Liver (tissue), 3 donors: ENCODE measurements at regions not wholly inside any gene's neighbourhood (a gene's known extent, or its start where the extent isn't known, plus 50 kb on each side); places are given as distances from the start of the nearest gene placed in this dataset.
A peak's percentile ranks its signal among the peaks of the same experiment; 100 is the strongest.

Source experiments
- CTCF ChIP-seq: fragments of 150-350 bp; IDR thresholded peaks from 2 replicates; pipeline ENCODE4 v1.5.1; 2017; ENCODE audit warnings: improper control_type of control experiment, low read depth, low read length; ENCODE audit not compliant: missing input control
- EGR1 ChIP-seq, 2 donors: IDR thresholded peaks; 2 replicates each; pipeline ENCODE4 v1.6.1; 2016 to 2018; ENCODE audit warnings: antibody characterized with exemption in 2 of 2, low read depth in 2 of 2
- FOXA1 ChIP-seq: IDR thresholded peaks from 2 replicates; pipeline ENCODE4 v1.6.1; 2016; ENCODE audit warnings: antibody characterized with exemption
- GABPA ChIP-seq, 2 donors: IDR thresholded peaks in 1 of 2; conservative IDR thresholded peaks in 1 of 2; 2 replicates each; pipeline ENCODE4 v1.6.1; 2016; ENCODE audit warnings: antibody characterized with exemption in 2 of 2, mild to moderate bottlenecking in 1 of 2, moderate library complexity in 1 of 2
- HNF4G ChIP-seq: IDR thresholded peaks from 2 replicates; pipeline ENCODE4 v1.6.1; 2016; ENCODE audit warnings: antibody characterized with exemption
- RAD21 ChIP-seq, 2 donors: IDR thresholded peaks; 2 replicates each; pipeline ENCODE4 v1.6.1; 2016; ENCODE audit warnings: antibody characterized with exemption in 2 of 2, mild to moderate bottlenecking in 2 of 2
- REST ChIP-seq: IDR thresholded peaks from 2 replicates; pipeline ENCODE4 v1.6.1; 2016; ENCODE audit warnings: antibody characterized with exemption, mild to moderate bottlenecking
- RXRA ChIP-seq, 2 donors: IDR thresholded peaks; 2 replicates each; pipeline ENCODE4 v1.6.1; 2017 to 2018; ENCODE audit warnings: antibody characterized with exemption in 2 of 2, mild to moderate bottlenecking in 1 of 2
- SP1 ChIP-seq: IDR thresholded peaks from 2 replicates; pipeline ENCODE4 v1.6.1; 2018; ENCODE audit warnings: antibody characterized with exemption, mild to moderate bottlenecking
- YY1 ChIP-seq: IDR thresholded peaks from 2 replicates; pipeline ENCODE4 v1.6.1; 2016; ENCODE audit warnings: antibody characterized with exemption, mild to moderate bottlenecking
- ZBTB33 ChIP-seq: IDR thresholded peaks from 2 replicates; pipeline ENCODE4 v1.6.1; 2016; ENCODE audit warnings: antibody characterized with exemption
- TF ChIP-seq, protein P1 (sequence below): IDR thresholded peaks from 2 replicates; pipeline ENCODE4 v1.6.1; 2016; ENCODE audit warnings: antibody characterized with exemption
- donor health status: healthy.
- donor health status: healthy.

- no peak for TF ChIP-seq CTCF
- TF ChIP-seq SP1 = no peak
- no peak for TF ChIP-seq HNF4G
- no peak for TF ChIP-seq GABPA (IDR thresholded peaks at IDR 0.05 in 1 of 2, conservative IDR thresholded peaks at IDR 0.05 in 1 of 2)
- no peak for TF ChIP-seq YY1
- TF ChIP-seq, protein P1, sequence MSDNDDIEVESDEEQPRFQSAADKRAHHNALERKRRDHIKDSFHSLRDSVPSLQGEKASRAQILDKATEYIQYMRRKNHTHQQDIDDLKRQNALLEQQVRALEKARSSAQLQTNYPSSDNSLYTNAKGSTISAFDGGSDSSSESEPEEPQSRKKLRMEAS = no peak
- peak in 1 of 2 donors; percentile 6 for TF ChIP-seq RAD21 (IDR thresholded peaks at IDR 0.05)
- TF ChIP-seq REST = no peak
- TF ChIP-seq EGR1 (IDR thresholded peaks at IDR 0.05; ENCODE audit: low read depth in 2 of 2) = no peak
- no peak for TF ChIP-seq FOXA1
- TF ChIP-seq ZBTB33 = no peak
- no peak for TF ChIP-seq RXRA (IDR thresholded peaks at IDR 0.05)
Observed at GRCh38 chr15:96160269-96160668, 170.2 kb upstream of the NR2F2 start.
